ENCODE measurements at regions not wholly inside any gene's neighbourhood (a gene's known extent, or its start where the extent isn't known, plus 50 kb on each side); places are given as distances from the start of the nearest gene placed in this dataset.

DNA sequence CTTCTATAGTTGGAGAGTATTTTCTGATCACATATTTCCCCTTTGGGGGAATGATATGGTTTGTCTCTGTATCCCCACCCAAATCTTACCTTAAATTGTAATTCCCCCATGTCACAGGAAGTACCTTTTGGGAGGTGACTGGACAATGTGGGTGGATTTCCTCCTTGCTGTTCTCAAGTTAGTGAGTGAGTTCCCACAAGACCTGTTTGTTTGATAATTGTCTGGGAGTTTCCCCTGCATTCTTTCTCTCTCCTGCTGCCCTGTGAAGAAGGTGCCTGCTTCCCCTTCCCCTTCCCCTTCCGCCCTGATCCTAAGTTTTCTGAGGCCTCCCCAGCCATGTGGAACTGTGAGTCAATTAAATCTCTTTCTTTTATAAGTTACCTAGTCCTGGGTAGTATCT lies 222.7 kb upstream of the SLC39A10 start:
- TF ChIP-seq, protein P1, sequence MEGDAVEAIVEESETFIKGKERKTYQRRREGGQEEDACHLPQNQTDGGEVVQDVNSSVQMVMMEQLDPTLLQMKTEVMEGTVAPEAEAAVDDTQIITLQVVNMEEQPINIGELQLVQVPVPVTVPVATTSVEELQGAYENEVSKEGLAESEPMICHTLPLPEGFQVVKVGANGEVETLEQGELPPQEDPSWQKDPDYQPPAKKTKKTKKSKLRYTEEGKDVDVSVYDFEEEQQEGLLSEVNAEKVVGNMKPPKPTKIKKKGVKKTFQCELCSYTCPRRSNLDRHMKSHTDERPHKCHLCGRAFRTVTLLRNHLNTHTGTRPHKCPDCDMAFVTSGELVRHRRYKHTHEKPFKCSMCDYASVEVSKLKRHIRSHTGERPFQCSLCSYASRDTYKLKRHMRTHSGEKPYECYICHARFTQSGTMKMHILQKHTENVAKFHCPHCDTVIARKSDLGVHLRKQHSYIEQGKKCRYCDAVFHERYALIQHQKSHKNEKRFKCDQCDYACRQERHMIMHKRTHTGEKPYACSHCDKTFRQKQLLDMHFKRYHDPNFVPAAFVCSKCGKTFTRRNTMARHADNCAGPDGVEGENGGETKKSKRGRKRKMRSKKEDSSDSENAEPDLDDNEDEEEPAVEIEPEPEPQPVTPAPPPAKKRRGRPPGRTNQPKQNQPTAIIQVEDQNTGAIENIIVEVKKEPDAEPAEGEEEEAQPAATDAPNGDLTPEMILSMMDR (conservative IDR thresholded peaks at IDR 0.05; ENCODE audit: low read length) = no peak
- TF ChIP-seq EZH2phosphoT487 (IDR thresholded peaks at IDR 0.05; ENCODE audit: borderline replicate concordance) = no peak
